Neural progenitor cell (in vitro differentiated cells): ENCODE measurements at regions not wholly inside any gene's neighbourhood (a gene's known extent, or its start where the extent isn't known, plus 50 kb on each side); places are given as distances from the start of the nearest gene placed in this dataset.
A peak's percentile ranks its signal among the peaks of the same experiment; 100 is the strongest.

ENCODE experiments used
- DNase-seq: peaks from one replicate; pipeline ENCODE4 v3.0.0-alpha.2; 2016; ENCODE audit warnings: low spot score
- H2AFZ ChIP-seq: fragments of 200-600 bp; sonication (generic); replicated peaks from 2 replicates; pipeline ENCODE4 v1.6.1; 2016; ENCODE audit warnings: antibody characterized with exemption
- H3F3A ChIP-seq: fragments of 200-600 bp; sonication (generic); 2 replicates; pipeline ENCODE4 v1.6.1; 2016; ENCODE audit warnings: antibody characterized with exemption, low read depth
- H3K27ac ChIP-seq: fragments of 200-600 bp; sonication (generic); 2 replicates; pipeline ENCODE4 v1.5.1; 2016; ENCODE audit warnings: mild to moderate bottlenecking
- H3K27me3 ChIP-seq: fragments of 200-600 bp; sonication (generic); 2 replicates; pipeline ENCODE4 v1.6.1; 2016; ENCODE audit warnings: mild to moderate bottlenecking, moderate library complexity
- H3K36me3 ChIP-seq: fragments of 200-600 bp; sonication (generic); 2 replicates; pipeline ENCODE4 v1.5.1; 2016
- H3K4me1 ChIP-seq: fragments of 200-600 bp; sonication (generic); 2 replicates; pipeline ENCODE4 v1.6.1; 2016; ENCODE audit warnings: mixed run types
- H3K4me2 ChIP-seq: fragments of 200-600 bp; sonication (generic); 2 replicates; pipeline ENCODE4 v1.6.1; 2016
- H3K4me3 ChIP-seq: fragments of 200-600 bp; sonication (generic); 2 replicates; pipeline ENCODE4 v1.5.1; 2016
- H3K79me2 ChIP-seq: fragments of 200-600 bp; sonication (generic); 2 replicates; pipeline ENCODE4 v1.6.1; 2016; ENCODE audit warnings: low read depth
- H3K9ac ChIP-seq: fragments of 200-600 bp; sonication (generic); 2 replicates; pipeline ENCODE4 v1.6.1; 2016
- H3K9me3 ChIP-seq: fragments of 200-600 bp; sonication (generic); 2 replicates; pipeline ENCODE4 v1.5.1; 2016; ENCODE audit warnings: low read depth
- H4K20me1 ChIP-seq: fragments of 200-600 bp; sonication (generic); 2 replicates; pipeline ENCODE4 v1.6.1; 2016; ENCODE audit warnings: low read depth
- H3K27ac Mint-ChIP-seq: 3 replicates; pipeline ENCODE4 v1.8.0; 2021; ENCODE audit warnings: mixed read lengths
- H3K27me3 Mint-ChIP-seq: 2 replicates; pipeline ENCODE4 v1.8.0; 2022; ENCODE audit warnings: low read depth, mild to moderate bottlenecking, inconsistent platforms, moderate library complexity, mixed read lengths; ENCODE audit not compliant: insufficient read depth
- H3K36me3 Mint-ChIP-seq: 3 replicates; pipeline ENCODE4 v1.8.0; 2021; ENCODE audit warnings: mixed read lengths
- H3K4me1 Mint-ChIP-seq: 3 replicates; pipeline ENCODE4 v1.8.0; 2021; ENCODE audit warnings: mixed read lengths
- H3K4me3 Mint-ChIP-seq: 3 replicates; pipeline ENCODE4 v1.8.0; 2021; ENCODE audit warnings: mild to moderate bottlenecking, moderate library complexity, mixed read lengths
- H3K9me3 Mint-ChIP-seq: 3 replicates; pipeline ENCODE4 v1.8.0; 2020; ENCODE audit warnings: mixed read lengths
- EZH2 ChIP-seq: fragments of 200-600 bp; sonication (generic); IDR thresholded peaks from 2 replicates; pipeline ENCODE4 v1.6.1; 2017; ENCODE audit warnings: antibody characterized with exemption, mild to moderate bottlenecking, moderate library complexity
- EZH2phosphoT487 ChIP-seq: fragments of 200-600 bp; sonication (generic); IDR thresholded peaks from 2 replicates; pipeline ENCODE4 v1.6.1; 2017; ENCODE audit warnings: antibody characterized with exemption
- TF ChIP-seq, protein P1 (sequence below): fragments of 200-600 bp; sonication (generic); IDR thresholded peaks from 2 replicates; pipeline ENCODE4 v1.5.1; 2017; ENCODE audit warnings: antibody characterized with exemption, mild to moderate bottlenecking

DNA sequence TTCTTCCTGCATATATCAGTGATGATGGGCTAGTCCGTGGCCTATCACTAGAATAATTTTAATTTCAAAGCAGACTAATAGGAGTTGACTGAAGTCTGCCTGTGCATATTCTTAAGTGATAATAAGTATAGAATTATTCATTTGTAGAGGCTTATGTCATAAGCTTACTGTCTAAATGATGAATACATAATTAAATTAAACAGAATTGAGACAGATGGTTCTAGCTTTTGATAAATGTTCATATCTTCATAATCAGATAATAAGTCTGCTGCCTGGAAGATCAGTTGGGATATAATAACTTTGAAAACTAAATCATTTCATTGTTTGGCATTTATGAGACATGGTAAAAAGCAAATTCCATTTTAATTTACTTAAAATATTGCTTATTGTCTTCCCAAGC lies 1175.6 kb downstream of the TECRL start:
- Mint-ChIP-seq H3K36me3 (no peaks in the 10 kb centered on the region), H3K4me3 (no peak overlapping the region), H3K27me3 (no peaks in the 10 kb centered on the region), H3K27ac (no peak overlapping the region), H3K4me1 (no peaks in the 10 kb centered on the region), H3K9me3 (no peaks in the 10 kb centered on the region)
- Histone ChIP-seq H3K9ac (no peak overlapping the region), H3K27ac (no peak overlapping the region), H3F3A (no peaks in the 10 kb centered on the region), H4K20me1 (no peaks in the 10 kb centered on the region), H2AFZ (no peak overlapping the region), H3K4me3 (no peak overlapping the region), H3K79me2 (no peaks in the 10 kb centered on the region), H3K4me1 (no peaks in the 10 kb centered on the region), H3K4me2 (no peak overlapping the region), H3K27me3 (no peaks in the 10 kb centered on the region), H3K36me3 (no peaks in the 10 kb centered on the region), H3K9me3 (no peaks in the 10 kb centered on the region)
- DNase-seq = no peak
- TF ChIP-seq, protein P1, sequence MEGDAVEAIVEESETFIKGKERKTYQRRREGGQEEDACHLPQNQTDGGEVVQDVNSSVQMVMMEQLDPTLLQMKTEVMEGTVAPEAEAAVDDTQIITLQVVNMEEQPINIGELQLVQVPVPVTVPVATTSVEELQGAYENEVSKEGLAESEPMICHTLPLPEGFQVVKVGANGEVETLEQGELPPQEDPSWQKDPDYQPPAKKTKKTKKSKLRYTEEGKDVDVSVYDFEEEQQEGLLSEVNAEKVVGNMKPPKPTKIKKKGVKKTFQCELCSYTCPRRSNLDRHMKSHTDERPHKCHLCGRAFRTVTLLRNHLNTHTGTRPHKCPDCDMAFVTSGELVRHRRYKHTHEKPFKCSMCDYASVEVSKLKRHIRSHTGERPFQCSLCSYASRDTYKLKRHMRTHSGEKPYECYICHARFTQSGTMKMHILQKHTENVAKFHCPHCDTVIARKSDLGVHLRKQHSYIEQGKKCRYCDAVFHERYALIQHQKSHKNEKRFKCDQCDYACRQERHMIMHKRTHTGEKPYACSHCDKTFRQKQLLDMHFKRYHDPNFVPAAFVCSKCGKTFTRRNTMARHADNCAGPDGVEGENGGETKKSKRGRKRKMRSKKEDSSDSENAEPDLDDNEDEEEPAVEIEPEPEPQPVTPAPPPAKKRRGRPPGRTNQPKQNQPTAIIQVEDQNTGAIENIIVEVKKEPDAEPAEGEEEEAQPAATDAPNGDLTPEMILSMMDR = no peak
- no peak for TF ChIP-seq EZH2phosphoT487
- TF ChIP-seq EZH2 = no peak

DNA sequence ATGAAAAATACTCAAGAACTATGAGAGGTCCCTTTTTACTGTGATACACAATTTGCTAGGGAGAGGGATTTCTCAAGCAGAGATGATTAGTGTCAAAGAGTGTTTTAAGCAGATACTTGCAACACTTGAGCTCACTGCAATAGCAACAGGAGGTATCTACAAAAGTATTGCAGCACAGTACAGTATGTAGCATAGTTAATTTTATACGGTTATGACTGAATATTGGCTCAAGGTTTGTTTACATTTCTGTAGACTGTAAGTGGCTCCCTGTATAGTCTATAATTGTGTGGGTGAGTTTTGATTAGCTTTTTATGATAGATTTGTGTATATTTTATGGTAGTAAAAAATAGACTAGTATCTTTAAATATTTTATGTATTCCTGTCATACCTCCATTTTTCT lies 1177.2 kb downstream of the TECRL start:
- no peaks in the 10 kb centered on the region for H3K36me3 ChIP-seq
- no peaks in the 10 kb centered on the region for H3K9me3 Mint-ChIP-seq
- H3K4me2 ChIP-seq = no peak overlapping the region
- no peaks in the 10 kb centered on the region for H3K4me1 ChIP-seq
- H3F3A ChIP-seq = no peaks in the 10 kb centered on the region
- H3K4me1 Mint-ChIP-seq = no peaks in the 10 kb centered on the region
- DNase-seq = no peak
- H3K4me3 Mint-ChIP-seq = no peak overlapping the region
- H3K9ac ChIP-seq = no peak overlapping the region
- no peak for TF ChIP-seq EZH2
- TF ChIP-seq EZH2phosphoT487 = no peak
- TF ChIP-seq, protein P1 = no peak
- no peak overlapping the region for H3K4me3 ChIP-seq
- H3K27ac Mint-ChIP-seq = no peak overlapping the region
- no peak overlapping the region for H2AFZ ChIP-seq
- H3K27me3 ChIP-seq = no peaks in the 10 kb centered on the region
- no peak overlapping the region for H3K27ac ChIP-seq
- H3K27me3 Mint-ChIP-seq = no peaks in the 10 kb centered on the region
- no peaks in the 10 kb centered on the region for H3K9me3 ChIP-seq
- H3K79me2 ChIP-seq = no peaks in the 10 kb centered on the region
- no peaks in the 10 kb centered on the region for H4K20me1 ChIP-seq
- no peaks in the 10 kb centered on the region for H3K36me3 Mint-ChIP-seq

DNA sequence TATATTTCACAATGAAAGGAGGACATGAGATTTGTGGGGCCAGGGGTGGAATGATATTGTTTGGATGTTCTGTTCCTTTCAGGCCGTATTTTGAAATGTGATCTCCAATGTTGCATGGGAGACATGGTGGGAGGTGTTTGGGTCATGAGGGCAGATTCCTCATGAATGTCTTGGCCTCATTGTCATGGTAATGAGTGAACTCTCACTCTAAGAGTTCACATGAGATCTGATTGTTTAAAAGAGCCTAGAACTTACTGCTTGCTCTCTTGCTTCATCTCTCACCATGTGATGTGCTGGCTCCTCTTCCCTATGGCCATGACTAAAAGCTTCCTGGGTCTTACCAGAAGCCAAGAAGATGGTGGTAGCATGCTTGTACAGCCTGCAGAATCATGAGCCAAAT lies 1183.0 kb downstream of the TECRL start:
- H3K9me3 Mint-ChIP-seq = peaks cover 2% of the 10 kb centered on the region
- H3K4me1 Mint-ChIP-seq = peaks cover 6% of the 10 kb centered on the region
- no peaks in the 10 kb centered on the region for H3K79me2 ChIP-seq
- no peaks in the 10 kb centered on the region for H3K9me3 ChIP-seq
- H3K4me3 Mint-ChIP-seq = no peak overlapping the region
- no peak overlapping the region for H3K4me2 ChIP-seq
- H3K4me3 ChIP-seq = no peak overlapping the region
- no peak overlapping the region for H3K27ac ChIP-seq
- H3K27ac Mint-ChIP-seq = no peak overlapping the region
- peaks cover 3% of the 10 kb centered on the region for H3K27me3 Mint-ChIP-seq
- H3K9ac ChIP-seq = no peak overlapping the region
- no peaks in the 10 kb centered on the region for H3F3A ChIP-seq
- no peaks in the 10 kb centered on the region for H4K20me1 ChIP-seq
- TF ChIP-seq EZH2phosphoT487 = no peak
- TF ChIP-seq, protein P1 = no peak
- no peaks in the 10 kb centered on the region for H3K4me1 ChIP-seq
- H3K36me3 Mint-ChIP-seq = no peaks in the 10 kb centered on the region
- H3K27me3 ChIP-seq = no peaks in the 10 kb centered on the region
- DNase-seq = peak; percentile 10
- H2AFZ ChIP-seq = no peak overlapping the region
- no peaks in the 10 kb centered on the region for H3K36me3 ChIP-seq

DNA sequence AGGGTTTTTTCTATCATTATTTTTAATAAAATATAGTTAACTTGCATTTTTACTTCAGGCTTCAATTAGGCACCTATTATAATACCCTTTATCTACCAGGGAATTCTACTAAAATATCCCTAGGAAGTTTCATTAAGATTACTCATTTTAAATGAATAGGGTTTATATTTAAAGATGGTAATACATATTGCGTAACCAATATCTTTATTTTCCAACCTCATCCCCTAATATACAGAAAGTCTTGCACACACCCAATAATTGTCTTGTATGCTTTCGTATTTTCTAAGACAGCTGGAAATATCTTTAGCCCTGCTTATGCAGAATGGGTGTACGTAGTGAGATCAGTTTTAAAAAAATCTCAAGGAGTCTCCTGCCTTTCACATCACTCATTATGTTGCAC lies 1186.8 kb downstream of the TECRL start:
- no peak overlapping the region for H3K27ac ChIP-seq
- no peak for TF ChIP-seq EZH2
- peaks cover 10% of the 10 kb centered on the region for H3K4me1 Mint-ChIP-seq
- H3K79me2 ChIP-seq = no peaks in the 10 kb centered on the region
- no peaks in the 10 kb centered on the region for H3K9me3 ChIP-seq
- no peaks in the 10 kb centered on the region for H3K36me3 Mint-ChIP-seq
- no peak overlapping the region for H3K4me2 ChIP-seq
- no peaks in the 10 kb centered on the region for H3F3A ChIP-seq
- H3K27me3 Mint-ChIP-seq = peaks cover 3% of the 10 kb centered on the region
- no peaks in the 10 kb centered on the region for H4K20me1 ChIP-seq
- DNase-seq = no peak
- no peaks in the 10 kb centered on the region for H3K4me1 ChIP-seq
- H2AFZ ChIP-seq = no peak overlapping the region
- peaks cover 6% of the 10 kb centered on the region for H3K9me3 Mint-ChIP-seq
- no peak overlapping the region for H3K9ac ChIP-seq
- H3K36me3 ChIP-seq = no peaks in the 10 kb centered on the region
- H3K27me3 ChIP-seq = no peaks in the 10 kb centered on the region
- H3K4me3 ChIP-seq = no peak overlapping the region
- no peak overlapping the region for H3K27ac Mint-ChIP-seq
- no peak overlapping the region for H3K4me3 Mint-ChIP-seq
